ENCODE measurements at regions not wholly inside any gene's neighbourhood (a gene's known extent, or its start where the extent isn't known, plus 50 kb on each side); places are given as distances from the start of the nearest gene placed in this dataset.
"Not testable (repeated sequence)": the region's sequence is repeated elsewhere in the genome, so short reads cannot be mapped to it uniquely, and the experiment has no call there.

GRCh38 chr21:15455819-15456462 lies 273.8 kb upstream of the USP25 start:
- intact Hi-C loops (cut with DNase I): no loop called here
- DNase-seq (ENCODE audit: missing footprints): no peak
- ATAC-seq: no peak

- no peak for ATAC-seq
- DNase-seq (ENCODE audit: missing footprints): no peak
- intact Hi-C loops (cut with DNase I): no loop called here
These were observed 271.8 kb upstream of the USP25 start for GRCh38 chr21:15457965-15458364.

- ATAC-seq: no peak
- intact Hi-C loops (cut with DNase I): no loop called here
- DNase-seq (ENCODE audit: missing footprints): no peak
These were observed 267.7 kb upstream of the USP25 start for GRCh38 chr21:15462092-15462491.

GRCh38 chr21:15466329-15466728 lies 263.5 kb upstream of the USP25 start:
- ATAC-seq (no peak), DNase-seq (ENCODE audit: missing footprints) (no peak)
- intact Hi-C loops (cut with DNase I): no loop called here

GRCh38 chr21:15468368-15468767 lies 261.4 kb upstream of the USP25 start:
- DNase-seq (ENCODE audit: missing footprints) (no peak), ATAC-seq (no peak)
- intact Hi-C loops (cut with DNase I): no loop called here

- ATAC-seq (peak; percentile 80), DNase-seq (ENCODE audit: missing footprints) (no peak)
- intact Hi-C loops (cut with DNase I): no loop called here
These were observed 257.4 kb upstream of the USP25 start for GRCh38 chr21:15472108-15473040.

- intact Hi-C loops (cut with DNase I); ATAC-seq; DNase-seq (ENCODE audit: missing footprints): not testable (repeated sequence)
These were observed 252.0 kb upstream of the USP25 start for GRCh38 chr21:15477773-15478172.

GRCh38 chr21:15480160-15480559 lies 249.6 kb upstream of the USP25 start:
- DNase-seq (ENCODE audit: missing footprints): no peak
- intact Hi-C loops (cut with DNase I): no loop called here

GRCh38 chr21:15483138-15483780 lies 246.5 kb upstream of the USP25 start:
- DNase-seq (ENCODE audit: missing footprints): peak; percentile 89
- peak; percentile 99 for ATAC-seq
- intact Hi-C loops (cut with DNase I): loop anchor here (1.0 to 2.0 kb wide), 2 partner anchors 418 to 619 kb away; partner anchors contain the start of gene NRIP1

More at GRCh38 chr21:15480160-15480559, 249.6 kb upstream of the USP25 start:
- ATAC-seq: no peak

GRCh38 chr21:15486460-15487195 lies 243.2 kb upstream of the USP25 start:
- no peak for ATAC-seq
- intact Hi-C loops (cut with DNase I): no loop called here

GRCh38 chr21:15487196-15487550 lies 242.6 kb upstream of the USP25 start:
- ATAC-seq (no peak), DNase-seq (ENCODE audit: missing footprints) (no peak)
- intact Hi-C loops (cut with DNase I): no loop called here

More at GRCh38 chr21:15486460-15487195, 243.2 kb upstream of the USP25 start:
- no peak for DNase-seq (ENCODE audit: missing footprints)

GRCh38 chr21:15491100-15491499 lies 238.7 kb upstream of the USP25 start:
- DNase-seq (ENCODE audit: missing footprints) (no peak), ATAC-seq (no peak)
- intact Hi-C loops (cut with DNase I): no loop called here

- DNase-seq (ENCODE audit: missing footprints) (no peak), ATAC-seq (no peak)
- intact Hi-C loops (cut with DNase I): no loop called here
These were observed 236.1 kb upstream of the USP25 start for GRCh38 chr21:15493646-15494045.

- ATAC-seq: no peak
- intact Hi-C loops (cut with DNase I): no loop called here
These were observed 235.3 kb upstream of the USP25 start for GRCh38 chr21:15494481-15494880.

GRCh38 chr21:15495965-15496364 lies 233.8 kb upstream of the USP25 start:
- intact Hi-C loops (cut with DNase I): no loop called here
- no peak for ATAC-seq
- no peak for DNase-seq (ENCODE audit: missing footprints)

More at GRCh38 chr21:15494481-15494880, 235.3 kb upstream of the USP25 start:
- DNase-seq (ENCODE audit: missing footprints): no peak

- intact Hi-C loops (cut with DNase I): no loop called here
- no peak for ATAC-seq
- no peak for DNase-seq (ENCODE audit: missing footprints)
These were observed 232.9 kb upstream of the USP25 start for GRCh38 chr21:15496911-15497310.

- no peak for ATAC-seq
- intact Hi-C loops (cut with DNase I): no loop called here
- no peak for DNase-seq (ENCODE audit: missing footprints)
These were observed 231.3 kb upstream of the USP25 start for GRCh38 chr21:15498455-15498854.

GRCh38 chr21:15506086-15506485 lies 223.7 kb upstream of the USP25 start:
- DNase-seq (ENCODE audit: missing footprints) (no peak), ATAC-seq (no peak)
- intact Hi-C loops (cut with DNase I): no loop called here

GRCh38 chr21:15508554-15508953 lies 221.2 kb upstream of the USP25 start:
- intact Hi-C loops (cut with DNase I): no loop called here
- ATAC-seq (no peak), DNase-seq (ENCODE audit: missing footprints) (no peak)
